Fibroblast of lung (primary cell): ENCODE measurements at regions not wholly inside any gene's neighbourhood (a gene's known extent, or its start where the extent isn't known, plus 50 kb on each side); places are given as distances from the start of the nearest gene placed in this dataset.

Experiments
- DNase-seq, 2 donors: peaks; one replicate each; pipeline versions ENCODE4 v3.0.0 to v3.0.0-alpha.2; 2010; ENCODE audit warnings: low read depth in 2 of 2
- H2AFZ ChIP-seq: 2 replicates; pipeline ENCODE4 v1.5.1; 2012; ENCODE audit warnings: low read length, control low read depth, inconsistent platforms
- H3K27ac ChIP-seq: 2 replicates; pipeline ENCODE4 v1.5.1; 2011; ENCODE audit warnings: low read length, control low read depth; ENCODE audit not compliant: insufficient read depth
- H3K27me3 ChIP-seq: 2 replicates; pipeline ENCODE4 v1.5.1; 2011; ENCODE audit warnings: mild to moderate bottlenecking, low read length; ENCODE audit not compliant: control insufficient read depth, insufficient read depth
- H3K36me3 ChIP-seq: 2 replicates; pipeline ENCODE4 v1.5.1; 2011; ENCODE audit warnings: low read length; ENCODE audit not compliant: control insufficient read depth, insufficient read depth
- H3K4me1 ChIP-seq: 2 replicates; pipeline ENCODE4 v1.5.1; 2011; ENCODE audit warnings: low read length; ENCODE audit not compliant: control insufficient read depth, insufficient read depth; ENCODE audit errors: extremely low read depth
- H3K4me2 ChIP-seq: 2 replicates; pipeline ENCODE4 v1.5.1; 2011; ENCODE audit warnings: low read length, control low read depth; ENCODE audit not compliant: insufficient read depth; ENCODE audit errors: extremely low read depth
- H3K4me3 ChIP-seq, 4 experiments: fragments of 200-600 bp in 1 of 4; sonication (generic) in 1 of 4; replicated peaks in 1 of 4; 2 replicates each; pipeline ENCODE4 v1.5.1; 2011 to 2016; ENCODE audit warnings: low read length in 4 of 4, low read depth in 3 of 4, mild to moderate bottlenecking in 3 of 4, control low read depth in 2 of 4, inconsistent platforms in 1 of 4, mixed read lengths in 1 of 4; ENCODE audit not compliant: insufficient read depth in 1 of 4; ENCODE audit errors: control extremely low read depth in 1 of 4
- H3K79me2 ChIP-seq: 2 replicates; pipeline ENCODE4 v1.5.1; 2012; ENCODE audit warnings: mild to moderate bottlenecking, low read length, inconsistent platforms; ENCODE audit not compliant: control insufficient read depth, insufficient read depth
- H3K9ac ChIP-seq: 2 replicates; pipeline ENCODE4 v1.5.1; 2011; ENCODE audit warnings: mild to moderate bottlenecking, low read length, control low read depth; ENCODE audit not compliant: insufficient read depth
- H3K9me3 ChIP-seq: 2 replicates; pipeline ENCODE4 v1.5.1; 2012; ENCODE audit warnings: low read depth, low read length; ENCODE audit not compliant: control insufficient read depth, insufficient read depth
- H4K20me1 ChIP-seq: 2 replicates; pipeline ENCODE4 v1.5.1; 2011; ENCODE audit warnings: low read length; ENCODE audit not compliant: control insufficient read depth, insufficient read depth; ENCODE audit errors: extremely low read depth
- EZH2 ChIP-seq: IDR thresholded peaks from 2 replicates; pipeline ENCODE4 v1.5.1; 2012; ENCODE audit warnings: low read length, control low read depth, mild to moderate bottlenecking; ENCODE audit errors: missing control alignments
- TF ChIP-seq, protein P1 (sequence below), 2 donors: IDR thresholded peaks in 1 of 2; conservative IDR thresholded peaks in 1 of 2; 1 replicate in 1 of 2; 2 replicates in 1 of 2; pipeline ENCODE4 v1.5.1; 2011 to 2012; ENCODE audit warnings: low read length in 2 of 2, control low read depth in 1 of 2, inconsistent platforms in 1 of 2, low read depth in 1 of 2, mild to moderate bottlenecking in 1 of 2

GRCh38 chr12:130226771-130227170, 64.5 kb downstream of the FZD10 start:
- no peak overlapping the region for H3K27ac ChIP-seq
- H3K4me2 ChIP-seq, result no peak overlapping the region
- no peaks in the 10 kb centered on the region for H3K4me1 ChIP-seq
- H3K36me3 ChIP-seq, result no peaks in the 10 kb centered on the region
- DNase-seq, result no peak
- no peak overlapping the region for H2AFZ ChIP-seq
- no peaks in the 10 kb centered on the region for H3K79me2 ChIP-seq
- TF ChIP-seq EZH2, result no peak
- TF ChIP-seq, protein P1, sequence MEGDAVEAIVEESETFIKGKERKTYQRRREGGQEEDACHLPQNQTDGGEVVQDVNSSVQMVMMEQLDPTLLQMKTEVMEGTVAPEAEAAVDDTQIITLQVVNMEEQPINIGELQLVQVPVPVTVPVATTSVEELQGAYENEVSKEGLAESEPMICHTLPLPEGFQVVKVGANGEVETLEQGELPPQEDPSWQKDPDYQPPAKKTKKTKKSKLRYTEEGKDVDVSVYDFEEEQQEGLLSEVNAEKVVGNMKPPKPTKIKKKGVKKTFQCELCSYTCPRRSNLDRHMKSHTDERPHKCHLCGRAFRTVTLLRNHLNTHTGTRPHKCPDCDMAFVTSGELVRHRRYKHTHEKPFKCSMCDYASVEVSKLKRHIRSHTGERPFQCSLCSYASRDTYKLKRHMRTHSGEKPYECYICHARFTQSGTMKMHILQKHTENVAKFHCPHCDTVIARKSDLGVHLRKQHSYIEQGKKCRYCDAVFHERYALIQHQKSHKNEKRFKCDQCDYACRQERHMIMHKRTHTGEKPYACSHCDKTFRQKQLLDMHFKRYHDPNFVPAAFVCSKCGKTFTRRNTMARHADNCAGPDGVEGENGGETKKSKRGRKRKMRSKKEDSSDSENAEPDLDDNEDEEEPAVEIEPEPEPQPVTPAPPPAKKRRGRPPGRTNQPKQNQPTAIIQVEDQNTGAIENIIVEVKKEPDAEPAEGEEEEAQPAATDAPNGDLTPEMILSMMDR (conservative IDR thresholded peaks at IDR 0.05 in 1 of 2, IDR thresholded peaks at IDR 0.05 in 1 of 2; ENCODE audit: low read depth in 1 of 2, low read length in 2 of 2), result no peak
- no peak overlapping the region for H3K4me3 ChIP-seq
- peaks cover 2% of the 10 kb centered on the region for H3K9me3 ChIP-seq
- H3K9ac ChIP-seq, result no peak overlapping the region
- no peaks in the 10 kb centered on the region for H4K20me1 ChIP-seq
- no peaks in the 10 kb centered on the region for H3K27me3 ChIP-seq

GRCh38 chr12:130227641-130228040, 65.4 kb downstream of the FZD10 start:
- TF ChIP-seq, protein P1 (conservative IDR thresholded peaks at IDR 0.05 in 1 of 2, IDR thresholded peaks at IDR 0.05 in 1 of 2; ENCODE audit: low read depth in 1 of 2, low read length in 2 of 2), result no peak
- no peak for TF ChIP-seq EZH2
- no peak for DNase-seq
- Histone ChIP-seq H3K79me2 (no peaks in the 10 kb centered on the region), H3K36me3 (no peaks in the 10 kb centered on the region), H4K20me1 (no peaks in the 10 kb centered on the region), H3K4me2 (no peak overlapping the region), H3K9ac (no peak overlapping the region), H2AFZ (no peak overlapping the region), H3K27ac (no peak overlapping the region), H3K9me3 (peaks cover 2% of the 10 kb centered on the region), H3K4me1 (no peaks in the 10 kb centered on the region), H3K27me3 (no peaks in the 10 kb centered on the region), H3K4me3 (no peak overlapping the region)

DNA sequence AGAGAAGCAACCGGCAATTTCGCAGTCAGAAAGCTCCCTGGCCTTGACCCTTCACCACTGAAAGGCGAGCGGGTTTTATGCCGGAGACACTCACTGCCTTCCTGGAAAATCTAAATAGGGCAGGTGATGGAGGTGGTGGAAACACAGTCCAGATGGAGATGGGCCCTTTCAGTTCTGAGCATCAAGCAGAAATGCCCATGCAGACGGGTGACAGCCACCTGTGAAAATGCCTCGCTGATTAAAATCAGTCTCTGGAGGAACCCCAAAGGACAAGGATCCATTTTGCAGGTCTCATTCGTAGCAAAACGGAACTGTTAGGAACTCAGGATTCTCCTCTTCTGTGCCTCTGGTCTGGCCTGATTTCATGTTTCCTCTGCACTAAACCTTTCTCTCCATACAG, 74.2 kb downstream of the FZD10 start:
- H3K27me3 ChIP-seq, result no peaks in the 10 kb centered on the region
- no peak overlapping the region for H3K4me3 ChIP-seq
- H3K9me3 ChIP-seq, result no peaks in the 10 kb centered on the region
- H3K79me2 ChIP-seq, result no peaks in the 10 kb centered on the region
- no peaks in the 10 kb centered on the region for H3K36me3 ChIP-seq
- TF ChIP-seq, protein P1 (conservative IDR thresholded peaks at IDR 0.05 in 1 of 2, IDR thresholded peaks at IDR 0.05 in 1 of 2; ENCODE audit: low read depth in 1 of 2, low read length in 2 of 2), result no peak
- no peak for TF ChIP-seq EZH2
- DNase-seq, result no peak
- H4K20me1 ChIP-seq, result no peaks in the 10 kb centered on the region
- H2AFZ ChIP-seq, result no peak overlapping the region
- H3K4me2 ChIP-seq, result no peak overlapping the region
- no peak overlapping the region for H3K27ac ChIP-seq
- H3K4me1 ChIP-seq, result no peaks in the 10 kb centered on the region
- H3K9ac ChIP-seq, result no peak overlapping the region
